ENCODE measurements at regions not wholly inside any gene's neighbourhood (a gene's known extent, or its start where the extent isn't known, plus 50 kb on each side); places are given as distances from the start of the nearest gene placed in this dataset.

DNA sequence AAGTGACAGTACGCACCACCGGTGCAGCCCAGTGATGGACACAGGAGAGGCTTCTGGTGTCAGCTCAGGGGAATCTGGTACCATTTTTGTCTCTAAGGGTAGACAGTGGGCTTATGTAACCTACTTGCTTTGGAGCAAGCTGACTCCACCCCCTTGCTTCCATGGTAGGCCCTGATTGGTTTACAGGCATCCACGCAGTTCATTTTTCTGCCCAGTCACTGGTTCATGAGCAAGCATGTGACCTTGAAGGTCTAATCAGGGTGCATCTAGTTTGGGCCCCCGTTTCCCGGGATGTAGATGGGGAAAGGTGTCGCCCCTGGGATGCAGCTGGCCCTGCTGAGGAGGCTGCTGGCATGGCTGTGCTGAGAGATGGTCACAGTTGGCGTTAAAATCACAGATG lies 244.8 kb upstream of the KCNG1 start:
- Histone ChIP-seq H3K9me3 (ENCODE audit: insufficient read depth, low read length) (no peaks in the 10 kb centered on the region), H3K79me2 (ENCODE audit: insufficient read depth, low read length) (no peaks in the 10 kb centered on the region), H3K36me3 (ENCODE audit: low read length) (no peaks in the 10 kb centered on the region), H3K9ac (ENCODE audit: low read length) (no peak overlapping the region), H3K4me3 (ENCODE audit: insufficient read depth, low read length, poor library complexity, severe bottlenecking) (no peak overlapping the region), H3K27me3 (ENCODE audit: low read length) (no peaks in the 10 kb centered on the region), H3K4me2 (ENCODE audit: low read depth, low read length, poor library complexity, severe bottlenecking) (no peak overlapping the region), H2AFZ (ENCODE audit: low read depth, low read length, severe bottlenecking) (no peak overlapping the region), H3F3A (ENCODE audit: insufficient read depth) (no peaks in the 10 kb centered on the region), H3K9me2 (replicated peaks; ENCODE audit: insufficient read depth, low read length) (no peaks in the 10 kb centered on the region), H4K20me1 (ENCODE audit: low read depth, low read length) (no peaks in the 10 kb centered on the region), H3K27ac (ENCODE audit: low read depth, low read length) (no peak overlapping the region)
- TF ChIP-seq EZH2phosphoT487 (conservative IDR thresholded peaks at IDR 0.05; ENCODE audit: low read length), result no peak
- TF ChIP-seq, protein P1, sequence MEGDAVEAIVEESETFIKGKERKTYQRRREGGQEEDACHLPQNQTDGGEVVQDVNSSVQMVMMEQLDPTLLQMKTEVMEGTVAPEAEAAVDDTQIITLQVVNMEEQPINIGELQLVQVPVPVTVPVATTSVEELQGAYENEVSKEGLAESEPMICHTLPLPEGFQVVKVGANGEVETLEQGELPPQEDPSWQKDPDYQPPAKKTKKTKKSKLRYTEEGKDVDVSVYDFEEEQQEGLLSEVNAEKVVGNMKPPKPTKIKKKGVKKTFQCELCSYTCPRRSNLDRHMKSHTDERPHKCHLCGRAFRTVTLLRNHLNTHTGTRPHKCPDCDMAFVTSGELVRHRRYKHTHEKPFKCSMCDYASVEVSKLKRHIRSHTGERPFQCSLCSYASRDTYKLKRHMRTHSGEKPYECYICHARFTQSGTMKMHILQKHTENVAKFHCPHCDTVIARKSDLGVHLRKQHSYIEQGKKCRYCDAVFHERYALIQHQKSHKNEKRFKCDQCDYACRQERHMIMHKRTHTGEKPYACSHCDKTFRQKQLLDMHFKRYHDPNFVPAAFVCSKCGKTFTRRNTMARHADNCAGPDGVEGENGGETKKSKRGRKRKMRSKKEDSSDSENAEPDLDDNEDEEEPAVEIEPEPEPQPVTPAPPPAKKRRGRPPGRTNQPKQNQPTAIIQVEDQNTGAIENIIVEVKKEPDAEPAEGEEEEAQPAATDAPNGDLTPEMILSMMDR (IDR thresholded peaks at IDR 0.05; ENCODE audit: insufficient read depth, low read length, poor library complexity, severe bottlenecking), result no peak

DNA sequence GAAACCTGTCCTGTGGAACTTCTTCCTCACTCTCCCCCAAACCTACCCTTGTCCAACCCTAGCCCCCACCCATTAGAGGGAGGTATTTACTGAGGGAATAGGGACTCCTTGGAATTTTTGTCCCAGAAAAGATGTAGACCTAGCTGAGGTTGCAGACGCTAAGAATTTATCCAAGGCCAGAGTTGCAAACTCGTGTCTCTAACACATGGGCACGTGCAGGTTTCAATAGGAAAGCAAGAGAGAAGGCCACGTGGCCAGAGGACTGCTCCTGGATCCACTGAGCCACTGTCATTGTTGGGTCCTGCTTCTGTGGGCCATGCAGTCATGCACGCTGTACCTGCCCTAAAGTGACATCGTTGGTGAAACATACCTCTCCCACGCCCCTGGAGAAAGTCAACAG lies 243.4 kb upstream of the KCNG1 start:
- no peak overlapping the region for H3K9ac ChIP-seq (ENCODE audit: low read length)
- no peaks in the 10 kb centered on the region for H3F3A ChIP-seq (ENCODE audit: insufficient read depth)
- no peaks in the 10 kb centered on the region for H3K9me3 ChIP-seq (ENCODE audit: insufficient read depth, low read length)
- H3K27ac ChIP-seq (ENCODE audit: low read depth, low read length), result no peak overlapping the region
- no peaks in the 10 kb centered on the region for H3K36me3 ChIP-seq (ENCODE audit: low read length)
- no peak overlapping the region for H3K4me3 ChIP-seq (ENCODE audit: insufficient read depth, low read length, poor library complexity, severe bottlenecking)
- H4K20me1 ChIP-seq (ENCODE audit: low read depth, low read length), result no peaks in the 10 kb centered on the region
- TF ChIP-seq, protein P1 (IDR thresholded peaks at IDR 0.05; ENCODE audit: insufficient read depth, low read length, poor library complexity, severe bottlenecking), result no peak
- TF ChIP-seq EZH2phosphoT487 (conservative IDR thresholded peaks at IDR 0.05; ENCODE audit: low read length), result no peak
- H3K9me2 ChIP-seq (replicated peaks; ENCODE audit: insufficient read depth, low read length), result no peaks in the 10 kb centered on the region
- H3K4me2 ChIP-seq (ENCODE audit: low read depth, low read length, poor library complexity, severe bottlenecking), result no peak overlapping the region
- H3K27me3 ChIP-seq (ENCODE audit: low read length), result no peaks in the 10 kb centered on the region
- no peaks in the 10 kb centered on the region for H3K79me2 ChIP-seq (ENCODE audit: insufficient read depth, low read length)
- no peak overlapping the region for H2AFZ ChIP-seq (ENCODE audit: low read depth, low read length, severe bottlenecking)

DNA sequence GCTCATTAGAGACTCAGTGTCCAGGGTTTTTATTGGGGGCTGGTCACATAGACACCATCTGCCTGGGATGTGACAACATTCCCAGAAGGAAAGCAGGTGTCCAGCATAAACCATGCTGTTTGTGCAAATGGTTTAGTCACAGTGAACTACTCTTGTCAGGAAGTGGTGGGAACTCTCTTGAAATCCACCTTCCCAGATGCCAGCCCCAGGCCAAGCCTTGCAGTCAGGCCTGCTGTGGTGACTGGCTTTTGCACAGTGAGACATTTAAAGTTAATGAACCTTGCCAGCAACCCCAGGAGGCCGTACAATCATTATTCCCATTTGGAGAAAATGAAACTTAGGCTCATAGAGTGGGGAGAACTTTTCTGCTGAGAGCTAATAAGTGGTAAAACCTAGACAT lies 242.5 kb upstream of the KCNG1 start:
- no peak overlapping the region for H3K4me3 ChIP-seq (ENCODE audit: insufficient read depth, low read length, poor library complexity, severe bottlenecking)
- no peak overlapping the region for H3K4me2 ChIP-seq (ENCODE audit: low read depth, low read length, poor library complexity, severe bottlenecking)
- no peaks in the 10 kb centered on the region for H3K27me3 ChIP-seq (ENCODE audit: low read length)
- H2AFZ ChIP-seq (ENCODE audit: low read depth, low read length, severe bottlenecking), result no peak overlapping the region
- no peaks in the 10 kb centered on the region for H3K79me2 ChIP-seq (ENCODE audit: insufficient read depth, low read length)
- H3F3A ChIP-seq (ENCODE audit: insufficient read depth), result no peaks in the 10 kb centered on the region
- H4K20me1 ChIP-seq (ENCODE audit: low read depth, low read length), result no peaks in the 10 kb centered on the region
- no peak overlapping the region for H3K9ac ChIP-seq (ENCODE audit: low read length)
- no peaks in the 10 kb centered on the region for H3K9me3 ChIP-seq (ENCODE audit: insufficient read depth, low read length)
- H3K27ac ChIP-seq (ENCODE audit: low read depth, low read length), result no peak overlapping the region
- no peaks in the 10 kb centered on the region for H3K9me2 ChIP-seq (replicated peaks; ENCODE audit: insufficient read depth, low read length)
- H3K36me3 ChIP-seq (ENCODE audit: low read length), result no peaks in the 10 kb centered on the region
- no peak for TF ChIP-seq EZH2phosphoT487 (conservative IDR thresholded peaks at IDR 0.05; ENCODE audit: low read length)
- TF ChIP-seq, protein P1 (IDR thresholded peaks at IDR 0.05; ENCODE audit: insufficient read depth, low read length, poor library complexity, severe bottlenecking), result no peak

DNA sequence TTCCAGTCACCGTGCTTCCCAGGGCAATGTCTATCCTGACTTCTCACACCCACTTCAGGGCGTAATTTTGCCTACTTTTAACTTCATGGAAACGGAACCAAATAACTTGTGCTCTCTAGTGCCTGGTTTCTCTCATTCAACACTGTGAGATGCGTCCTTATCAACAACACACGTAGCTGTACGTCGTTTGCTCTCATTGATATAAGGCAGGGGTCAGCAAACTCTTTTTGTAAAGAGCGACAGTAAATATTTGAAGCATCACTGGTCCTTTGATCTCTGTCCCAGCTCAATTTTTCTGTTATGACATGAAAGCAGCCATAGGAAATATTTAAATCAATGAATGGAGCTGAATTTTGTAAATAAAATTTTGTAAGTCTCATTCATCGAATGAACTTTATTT lies 239.3 kb upstream of the KCNG1 start:
- Histone ChIP-seq H3K9me3 (ENCODE audit: insufficient read depth, low read length) (no peaks in the 10 kb centered on the region), H2AFZ (ENCODE audit: low read depth, low read length, severe bottlenecking) (no peak overlapping the region), H3K36me3 (ENCODE audit: low read length) (no peaks in the 10 kb centered on the region), H3K9me2 (replicated peaks; ENCODE audit: insufficient read depth, low read length) (no peaks in the 10 kb centered on the region), H3K4me3 (ENCODE audit: insufficient read depth, low read length, poor library complexity, severe bottlenecking) (no peak overlapping the region), H3K27ac (ENCODE audit: low read depth, low read length) (no peak overlapping the region), H4K20me1 (ENCODE audit: low read depth, low read length) (no peaks in the 10 kb centered on the region), H3K4me2 (ENCODE audit: low read depth, low read length, poor library complexity, severe bottlenecking) (no peak overlapping the region), H3K9ac (ENCODE audit: low read length) (no peak overlapping the region), H3K79me2 (ENCODE audit: insufficient read depth, low read length) (no peaks in the 10 kb centered on the region), H3K27me3 (ENCODE audit: low read length) (no peaks in the 10 kb centered on the region), H3F3A (ENCODE audit: insufficient read depth) (no peaks in the 10 kb centered on the region)
- no peak for TF ChIP-seq EZH2phosphoT487 (conservative IDR thresholded peaks at IDR 0.05; ENCODE audit: low read length)
- TF ChIP-seq, protein P1 (IDR thresholded peaks at IDR 0.05; ENCODE audit: insufficient read depth, low read length, poor library complexity, severe bottlenecking), result no peak

All from SU-DHL-6 (cell line).